Fibroblast of lung (primary cell): ENCODE measurements at regions not wholly inside any gene's neighbourhood (a gene's known extent, or its start where the extent isn't known, plus 50 kb on each side); places are given as distances from the start of the nearest gene placed in this dataset.

Experiments used
- CTCF ChIP-seq, 2 donors: IDR thresholded peaks in 1 of 2; conservative IDR thresholded peaks in 1 of 2; 1 replicate in 1 of 2; 2 replicates in 1 of 2; pipeline ENCODE4 v1.5.1; 2011 to 2012; ENCODE audit warnings: low read length in 2 of 2, control low read depth in 1 of 2, inconsistent platforms in 1 of 2, low read depth in 1 of 2, mild to moderate bottlenecking in 1 of 2
- EZH2 ChIP-seq: IDR thresholded peaks from 2 replicates; pipeline ENCODE4 v1.5.1; 2012; ENCODE audit warnings: low read length, control low read depth, mild to moderate bottlenecking; ENCODE audit errors: missing control alignments

- TF ChIP-seq CTCF (conservative IDR thresholded peaks at IDR 0.05 in 1 of 2, IDR thresholded peaks at IDR 0.05 in 1 of 2; ENCODE audit: low read depth in 1 of 2, low read length in 2 of 2) (no peak), EZH2 (no peak)
These were observed 193.9 kb downstream of the MMUT start for GRCh38 chr6:49269190-49269589.
